Body of pancreas (tissue), 4 donors: ENCODE measurements at regions not wholly inside any gene's neighbourhood (a gene's known extent, or its start where the extent isn't known, plus 50 kb on each side); places are given as distances from the start of the nearest gene placed in this dataset.

Experiments used
- ATAC-seq: fragments of 150-250 bp; one replicate; pipeline ENCODE4 v1.9.1; 2016
- DNase-seq, 4 donors: peaks; one replicate each; pipeline ENCODE4 v3.0.0-alpha.2; 2019
- H3K27ac ChIP-seq, 4 donors: fragments of 200-600 bp; sonication (generic); 1 replicate in 3 of 4; 2 replicates in 1 of 4; pipeline versions ENCODE4 v1.5.1 to v1.6.1; 2016 to 2019; ENCODE audit warnings: mild to moderate bottlenecking in 1 of 4, mixed read lengths in 1 of 4, moderate library complexity in 1 of 4
- H3K27me3 ChIP-seq, 2 donors: fragments of 200-600 bp; sonication (generic); one replicate each; pipeline ENCODE4 v1.6.0; 2016; ENCODE audit warnings: mild to moderate bottlenecking in 1 of 2
- H3K36me3 ChIP-seq, 2 donors: fragments of 200-600 bp; sonication (generic); replicated peaks in 1 of 2; 2 replicates each; pipeline ENCODE4 v1.5.1; 2016; ENCODE audit warnings: low read depth in 2 of 2; ENCODE audit not compliant: insufficient read depth in 1 of 2
- H3K4me1 ChIP-seq: fragments of 200-600 bp; sonication (generic); one replicate; pipeline ENCODE4 v1.6.0; 2016
- H3K4me3 ChIP-seq, 2 donors: fragments of 200-600 bp; sonication (generic); 1 replicate in 1 of 2; 2 replicates in 1 of 2; pipeline ENCODE4 v1.5.1; 2016 to 2019
- H3K9me3 ChIP-seq, 3 donors: fragments of 200-600 bp; sonication (generic); 1 replicate in 2 of 3; 2 replicates in 1 of 3; pipeline ENCODE4 v1.5.1; 2016
- POLR2A ChIP-seq, 3 donors: fragments of 450-650 bp; IDR thresholded peaks; one replicate each; pipeline ENCODE4 v1.6.1; 2016; ENCODE audit warnings: antibody characterized with exemption in 3 of 3, mild to moderate bottlenecking in 2 of 3
- WGBS, 2 donors: methylation state at CpG; one replicate each; pipeline ENCODE4 v1.1.5; 2017; 5-methylcytosine and 5-hydroxymethylcytosine counted together
- intact Hi-C: fragments of 100-400 bp; cut with DNase I; formaldehyde crosslinking; loops from one replicate; pipeline ENCODE4 v1.15.1; 2023
- TF ChIP-seq, protein P1 (sequence below), 7 experiments: fragments of 450-650 bp in 4 of 7; fragments of 200-600 bp in 3 of 7; sonication (generic) in 3 of 7; IDR thresholded peaks; one replicate each; pipeline ENCODE4 v1.5.1; 2016 to 2019; ENCODE audit warnings: antibody characterized with exemption in 7 of 7

DNA sequence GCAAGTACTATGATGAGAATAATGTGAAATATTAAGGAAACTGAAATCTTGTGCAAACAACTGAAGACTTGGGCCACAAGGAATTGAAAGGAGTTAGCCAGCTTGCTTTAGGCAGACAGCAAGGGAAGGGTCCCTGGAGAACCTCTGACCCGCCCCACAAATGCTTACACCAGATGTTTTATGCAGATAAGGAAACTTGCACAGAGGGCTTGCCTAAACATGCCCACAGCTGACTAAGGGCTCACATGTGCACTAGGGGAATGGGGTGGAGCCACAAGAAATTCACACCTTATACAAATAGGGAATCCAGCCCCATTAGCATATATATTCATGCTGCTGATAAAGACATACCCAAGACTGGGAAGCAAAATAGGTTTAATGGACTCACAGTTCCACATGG, 86.1 kb upstream of the CYYR1 start:
- Histone ChIP-seq H3K9me3 (no peaks in the 10 kb centered on the region), H3K4me1 (no peaks in the 10 kb centered on the region), H3K4me3 (no peak overlapping the region), H3K27ac (no peak overlapping the region), H3K36me3 (no peaks in the 10 kb centered on the region), H3K27me3 (no peaks in the 10 kb centered on the region)
- intact Hi-C loops: no loop called here
- WGBS, 2 donors: 65 to 85% methylated on average over 1 of the region's 1 CpG
- DNase-seq (no peak), ATAC-seq (no peak)
- TF ChIP-seq, protein P1, sequence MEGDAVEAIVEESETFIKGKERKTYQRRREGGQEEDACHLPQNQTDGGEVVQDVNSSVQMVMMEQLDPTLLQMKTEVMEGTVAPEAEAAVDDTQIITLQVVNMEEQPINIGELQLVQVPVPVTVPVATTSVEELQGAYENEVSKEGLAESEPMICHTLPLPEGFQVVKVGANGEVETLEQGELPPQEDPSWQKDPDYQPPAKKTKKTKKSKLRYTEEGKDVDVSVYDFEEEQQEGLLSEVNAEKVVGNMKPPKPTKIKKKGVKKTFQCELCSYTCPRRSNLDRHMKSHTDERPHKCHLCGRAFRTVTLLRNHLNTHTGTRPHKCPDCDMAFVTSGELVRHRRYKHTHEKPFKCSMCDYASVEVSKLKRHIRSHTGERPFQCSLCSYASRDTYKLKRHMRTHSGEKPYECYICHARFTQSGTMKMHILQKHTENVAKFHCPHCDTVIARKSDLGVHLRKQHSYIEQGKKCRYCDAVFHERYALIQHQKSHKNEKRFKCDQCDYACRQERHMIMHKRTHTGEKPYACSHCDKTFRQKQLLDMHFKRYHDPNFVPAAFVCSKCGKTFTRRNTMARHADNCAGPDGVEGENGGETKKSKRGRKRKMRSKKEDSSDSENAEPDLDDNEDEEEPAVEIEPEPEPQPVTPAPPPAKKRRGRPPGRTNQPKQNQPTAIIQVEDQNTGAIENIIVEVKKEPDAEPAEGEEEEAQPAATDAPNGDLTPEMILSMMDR (IDR thresholded peaks at IDR 0.05): no peak
- TF ChIP-seq POLR2A (IDR thresholded peaks at IDR 0.05): no peak

DNA sequence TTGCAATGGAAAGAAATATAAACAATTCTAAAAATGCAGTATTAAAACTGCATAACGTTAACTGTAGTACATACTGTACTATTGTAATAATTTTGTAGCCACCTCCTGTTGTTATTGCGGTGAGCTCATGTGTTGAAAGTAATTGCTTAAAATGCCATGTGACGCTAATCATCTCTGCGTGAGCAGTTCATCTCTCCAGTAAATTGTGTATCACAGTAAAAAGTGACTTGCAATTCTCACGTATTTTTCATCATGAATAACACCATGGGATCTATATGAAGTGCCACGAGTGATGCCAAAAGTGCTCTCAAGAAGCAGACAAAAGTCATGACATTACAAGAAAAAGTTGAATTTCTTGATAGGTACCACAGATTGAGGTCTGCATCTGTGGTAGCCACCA, 82.4 kb upstream of the CYYR1 start:
- TF ChIP-seq, protein P1 (IDR thresholded peaks at IDR 0.05): no peak
- TF ChIP-seq POLR2A (IDR thresholded peaks at IDR 0.05): no peak
- H3K9me3 ChIP-seq: no peaks in the 10 kb centered on the region
- no peaks in the 10 kb centered on the region for H3K27me3 ChIP-seq
- H3K36me3 ChIP-seq: no peaks in the 10 kb centered on the region
- intact Hi-C loops: no loop called here
- H3K27ac ChIP-seq: no peak overlapping the region
- H3K4me3 ChIP-seq: no peak overlapping the region
- DNase-seq (no peak), ATAC-seq (no peak)
- H3K4me1 ChIP-seq: no peaks in the 10 kb centered on the region
- WGBS, 2 donors: 68 to 74% methylated on average over 6 of the region's 6 CpGs

DNA sequence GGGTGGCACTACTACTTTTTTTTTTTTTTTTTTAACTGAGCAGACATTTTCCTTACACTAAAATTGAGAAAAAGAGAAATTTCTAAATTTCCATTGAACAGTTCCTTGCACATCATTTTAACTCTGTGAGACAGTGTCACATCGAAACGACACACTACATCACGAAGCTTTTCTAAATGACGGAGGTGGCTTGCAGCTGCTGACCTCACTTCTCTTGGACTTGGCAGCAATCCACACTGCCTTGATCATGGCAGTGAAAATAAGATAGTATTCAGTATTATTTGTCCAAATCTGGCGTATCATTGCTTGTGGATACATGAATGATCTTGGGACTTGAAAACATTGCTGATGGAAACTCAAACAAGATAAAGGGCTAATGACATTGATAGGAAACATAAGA, 80.3 kb upstream of the CYYR1 start:
- Histone ChIP-seq H3K27me3 (no peaks in the 10 kb centered on the region), H3K9me3 (no peaks in the 10 kb centered on the region), H3K4me3 (no peak overlapping the region), H3K4me1 (no peaks in the 10 kb centered on the region), H3K27ac (no peak overlapping the region), H3K36me3 (no peaks in the 10 kb centered on the region)
- DNase-seq: peak in 1 of 4 donors; percentile 32
- no peak for ATAC-seq
- 33 to 38% methylated on average over 5 of the region's 5 CpGs for WGBS, 2 donors
- TF ChIP-seq POLR2A (IDR thresholded peaks at IDR 0.05): no peak
- TF ChIP-seq, protein P1 (IDR thresholded peaks at IDR 0.05): no peak
- intact Hi-C loops: no loop called here

DNA sequence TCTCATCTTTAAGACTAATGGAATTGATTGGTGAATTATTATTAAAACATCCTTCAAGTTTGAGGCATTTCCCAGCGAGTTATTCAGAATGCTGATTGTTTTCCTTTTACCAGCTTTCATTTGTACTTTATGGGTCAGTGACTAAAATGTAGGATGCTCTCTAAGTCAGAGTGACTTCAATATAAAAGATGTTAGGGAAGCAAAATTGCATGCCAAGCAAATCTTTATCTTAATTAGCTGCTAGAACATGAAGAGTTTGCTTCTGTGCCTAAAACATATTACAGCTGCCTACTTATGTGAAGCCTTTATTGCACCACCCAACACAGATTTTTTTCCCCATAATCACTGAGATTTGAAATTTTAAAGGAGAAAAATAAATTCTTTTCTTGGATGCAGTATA, 79.8 kb upstream of the CYYR1 start:
- ATAC-seq (no peak), DNase-seq (no peak)
- Histone ChIP-seq H3K27ac (no peak overlapping the region), H3K4me1 (no peaks in the 10 kb centered on the region), H3K36me3 (no peaks in the 10 kb centered on the region), H3K27me3 (no peaks in the 10 kb centered on the region), H3K4me3 (no peak overlapping the region), H3K9me3 (no peaks in the 10 kb centered on the region)
- WGBS, 2 donors: 27 to 46% methylated on average over 1 of the region's 1 CpG
- TF ChIP-seq, protein P1 (IDR thresholded peaks at IDR 0.05): no peak
- no peak for TF ChIP-seq POLR2A (IDR thresholded peaks at IDR 0.05)
- intact Hi-C loops: no loop called here

DNA sequence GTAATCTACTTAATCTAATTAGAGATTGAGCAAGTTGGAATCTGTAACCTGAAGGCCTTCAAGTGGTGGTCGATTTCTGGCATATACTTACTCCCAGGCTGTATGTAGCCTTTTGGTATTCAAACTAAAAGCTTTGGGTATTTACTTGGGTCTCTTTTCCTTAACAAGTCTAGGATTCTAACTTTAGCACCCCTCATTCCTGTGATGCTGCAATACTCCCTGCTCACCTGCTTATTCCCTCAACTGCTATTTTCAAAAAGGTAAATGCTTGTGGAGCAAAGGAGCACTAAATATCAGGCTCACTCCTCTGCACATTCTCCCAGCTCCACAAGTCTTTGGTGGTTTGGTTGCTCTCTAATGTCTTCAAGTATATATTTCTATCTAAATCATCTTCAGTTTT, 68.0 kb upstream of the CYYR1 start:
- DNase-seq: no peak
- H3K27ac ChIP-seq: no peak overlapping the region
- no peaks in the 10 kb centered on the region for H3K4me1 ChIP-seq
- H3K27me3 ChIP-seq: no peaks in the 10 kb centered on the region
- intact Hi-C loops: no loop called here
- ATAC-seq: no peak
- H3K4me3 ChIP-seq: no peak overlapping the region
- no peaks in the 10 kb centered on the region for H3K36me3 ChIP-seq
- no peaks in the 10 kb centered on the region for H3K9me3 ChIP-seq
- WGBS, 2 donors: 35 to 38% methylated on average over 1 of the region's 1 CpG
- TF ChIP-seq, protein P1 (IDR thresholded peaks at IDR 0.05): no peak
- TF ChIP-seq POLR2A (IDR thresholded peaks at IDR 0.05): no peak
